HEK293 (cell line): ENCODE measurements at regions not wholly inside any gene's neighbourhood (a gene's known extent, or its start where the extent isn't known, plus 50 kb on each side); places are given as distances from the start of the nearest gene placed in this dataset.

Experiments used
- CTCF ChIA-PET: fragments of 350-600 bp; formaldehyde crosslinking; extraction: SDS; loops from one replicate; lab custom pipeline; 2021; ENCODE audit warnings: antibody characterized with exemption; lab: Yijun Ruan, JAX
- POLR2A ChIA-PET: fragments of 300-600 bp; formaldehyde crosslinking; extraction: SDS; loops from one replicate; lab custom pipeline; 2020; ENCODE audit warnings: antibody characterized with exemption, inconsistent platforms; lab: Yijun Ruan, JAX
- H3K27ac ChIP-seq: fragments of 200-500 bp; sonication (Bioruptor generic); 2 replicates; pipeline ENCODE4 v1.5.1; 2014; ENCODE audit warnings: low read depth, low read length, control low read depth, inconsistent platforms; ENCODE audit errors: extremely low read depth
- H3K36me3 ChIP-seq, 2 experiments: fragments of 200-500 bp in 1 of 2; sonication (Bioruptor generic) in 1 of 2; 1 replicate in 1 of 2; 2 replicates in 1 of 2; pipeline ENCODE4 v1.5.1; 2014 to 2017; ENCODE audit warnings: inconsistent platforms in 2 of 2, low read length in 2 of 2; ENCODE audit not compliant: control insufficient read depth in 2 of 2, insufficient read depth in 1 of 2
- H3K4me1 ChIP-seq: fragments of 200-500 bp; sonication (Bioruptor generic); 2 replicates; pipeline ENCODE4 v1.5.1; 2014; ENCODE audit warnings: mild to moderate bottlenecking, low read length, inconsistent platforms; ENCODE audit not compliant: control insufficient read depth, insufficient read depth
- H3K4me3 ChIP-seq: 2 replicates; pipeline ENCODE4 v1.5.1; 2011; ENCODE audit warnings: low read depth, mild to moderate bottlenecking, control low read depth, low read length, moderate library complexity
- H3K9me3 ChIP-seq: fragments of 200-500 bp; sonication (Bioruptor generic); 2 replicates; pipeline ENCODE4 v1.5.1; 2014; ENCODE audit warnings: low read depth, low read length, inconsistent platforms; ENCODE audit not compliant: control insufficient read depth, insufficient read depth
- GLIS2 ChIP-seq: fragments of 450-650 bp; formaldehyde crosslinking; IDR thresholded peaks from 2 replicates; pipeline ENCODE4 v1.5.1; 2016; ENCODE audit warnings: missing biosample characterization, missing genetic modification characterization
- KLF10 ChIP-seq: fragments of 450-650 bp; IDR thresholded peaks from 2 replicates; pipeline ENCODE4 v1.5.1; 2018; ENCODE audit warnings: missing biosample characterization, mild to moderate bottlenecking, missing genetic modification characterization
- KLF9 ChIP-seq: fragments of 450-650 bp; formaldehyde crosslinking; IDR thresholded peaks from 2 replicates; pipeline ENCODE4 v1.5.1; 2016; ENCODE audit warnings: missing biosample characterization, missing genetic modification characterization, low read depth
- OVOL3 ChIP-seq: fragments of 450-650 bp; formaldehyde crosslinking; IDR thresholded peaks from 2 replicates; pipeline ENCODE4 v1.5.1; 2016; ENCODE audit warnings: missing biosample characterization, missing genetic modification characterization
- REPIN1 ChIP-seq: fragments of 450-650 bp; formaldehyde crosslinking; IDR thresholded peaks from 2 replicates; pipeline ENCODE4 v1.5.1; 2017; ENCODE audit warnings: missing biosample characterization, missing genetic modification characterization, low read depth
- SETDB1 ChIP-seq: IDR thresholded peaks from one replicate; pipeline ENCODE4 v1.6.1; 2017; ENCODE audit warnings: mild to moderate bottlenecking, low read length, moderate library complexity, mixed read lengths; ENCODE audit not compliant: insufficient read length
- YY1 ChIP-seq: fragments of 450-650 bp; formaldehyde crosslinking; IDR thresholded peaks from 2 replicates; pipeline ENCODE4 v1.5.1; 2018; ENCODE audit warnings: missing biosample characterization, missing genetic modification characterization
- ZBTB17 ChIP-seq: fragments of 450-650 bp; formaldehyde crosslinking; IDR thresholded peaks from 2 replicates; pipeline ENCODE4 v1.5.1; 2016; ENCODE audit warnings: missing biosample characterization, missing genetic modification characterization
- ZBTB21 ChIP-seq: fragments of 450-650 bp; formaldehyde crosslinking; IDR thresholded peaks from 2 replicates; pipeline ENCODE4 v1.5.1; 2017; ENCODE audit warnings: missing biosample characterization, missing genetic modification characterization
- ZFP41 ChIP-seq: fragments of 450-650 bp; formaldehyde crosslinking; IDR thresholded peaks from 2 replicates; pipeline ENCODE4 v1.5.1; 2016; ENCODE audit warnings: missing biosample characterization, missing genetic modification characterization, borderline replicate concordance
- ZFP69B ChIP-seq: fragments of 450-650 bp; formaldehyde crosslinking; IDR thresholded peaks from 2 replicates; pipeline ENCODE4 v1.5.1; 2016; ENCODE audit warnings: missing biosample characterization, missing genetic modification characterization
- ZNF138 ChIP-seq: fragments of 450-650 bp; formaldehyde crosslinking; IDR thresholded peaks from 2 replicates; pipeline ENCODE4 v1.5.1; 2016; ENCODE audit warnings: missing biosample characterization, missing genetic modification characterization, borderline replicate concordance
- ZNF202 ChIP-seq: fragments of 450-650 bp; formaldehyde crosslinking; IDR thresholded peaks from 2 replicates; pipeline ENCODE4 v1.5.1; 2016; ENCODE audit warnings: missing biosample characterization, missing genetic modification characterization, borderline replicate concordance
- ZNF292 ChIP-seq: fragments of 450-650 bp; formaldehyde crosslinking; IDR thresholded peaks from 2 replicates; pipeline ENCODE4 v1.5.1; 2016; ENCODE audit warnings: low read depth, missing biosample characterization, missing genetic modification characterization, borderline replicate concordance
- ZNF366 ChIP-seq: fragments of 450-650 bp; formaldehyde crosslinking; conservative IDR thresholded peaks from 2 replicates; pipeline ENCODE4 v1.5.1; 2016; ENCODE audit warnings: missing biosample characterization, missing genetic modification characterization
- ZNF623 ChIP-seq: fragments of 450-650 bp; formaldehyde crosslinking; IDR thresholded peaks from 2 replicates; pipeline ENCODE4 v1.5.1; 2016; ENCODE audit warnings: missing biosample characterization, missing genetic modification characterization
- ZNF626 ChIP-seq: fragments of 450-650 bp; sonication (Bioruptor Pico); formaldehyde crosslinking; IDR thresholded peaks from 2 replicates; pipeline ENCODE4 v1.5.1; 2018; ENCODE audit warnings: missing biosample characterization, missing genetic modification characterization, inconsistent platforms
- ZNF660 ChIP-seq: fragments of 450-650 bp; IDR thresholded peaks from 2 replicates; pipeline ENCODE4 v1.5.1; 2018; ENCODE audit warnings: missing biosample characterization, mild to moderate bottlenecking, missing genetic modification characterization
- ZNF768 ChIP-seq: fragments of 450-650 bp; formaldehyde crosslinking; IDR thresholded peaks from 2 replicates; pipeline ENCODE4 v1.5.1; 2018; ENCODE audit warnings: missing biosample characterization, mild to moderate bottlenecking, missing genetic modification characterization
- ZNF792 ChIP-seq: fragments of 450-650 bp; formaldehyde crosslinking; IDR thresholded peaks from 2 replicates; pipeline ENCODE4 v1.5.1; 2016; ENCODE audit warnings: missing biosample characterization, missing genetic modification characterization
- ZSCAN23 ChIP-seq: fragments of 450-650 bp; formaldehyde crosslinking; IDR thresholded peaks from 2 replicates; pipeline ENCODE4 v1.5.1; 2016; ENCODE audit warnings: missing biosample characterization, missing genetic modification characterization
- TF ChIP-seq, protein P1 (sequence below): fragments of 450-650 bp; formaldehyde crosslinking; IDR thresholded peaks from 2 replicates; pipeline ENCODE4 v1.5.1; 2016; ENCODE audit warnings: missing biosample characterization, missing genetic modification characterization, borderline replicate concordance
- TF ChIP-seq, protein P2 (sequence below): fragments of 450-650 bp; formaldehyde crosslinking; IDR thresholded peaks from 2 replicates; pipeline ENCODE4 v1.5.1; 2016; ENCODE audit warnings: missing biosample characterization, missing genetic modification characterization, borderline replicate concordance
- TF ChIP-seq, protein P3 (sequence below): fragments of 450-650 bp; formaldehyde crosslinking; IDR thresholded peaks from 2 replicates; pipeline ENCODE4 v1.5.1; 2016; ENCODE audit warnings: missing biosample characterization, missing genetic modification characterization
- TF ChIP-seq, protein P4 (sequence below): fragments of 450-650 bp; formaldehyde crosslinking; IDR thresholded peaks from 2 replicates; pipeline ENCODE4 v1.5.1; 2016; ENCODE audit warnings: missing biosample characterization, missing genetic modification characterization

DNA sequence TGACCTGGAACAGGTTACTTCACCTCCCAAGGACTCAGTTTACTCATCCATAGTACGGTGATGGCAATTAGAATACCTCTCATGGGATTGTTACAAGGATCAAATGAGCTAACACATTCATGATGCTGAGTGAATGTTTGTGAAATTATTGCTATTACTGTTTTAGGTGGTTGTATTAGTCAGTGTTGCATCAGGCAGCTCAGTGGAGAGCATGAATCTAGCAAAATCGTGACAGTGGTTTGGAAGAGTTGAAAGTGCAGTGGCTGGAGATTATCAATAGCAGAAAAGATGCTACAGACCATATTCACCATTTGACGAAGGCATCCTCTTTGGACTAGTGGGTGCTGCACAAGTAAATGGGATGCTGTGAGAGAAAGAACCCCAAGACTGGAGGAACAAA, 50.4 kb upstream of the CTNNBL1 start:
- ChIA-PET CTCF (no interaction called here), POLR2A (no interaction called here)
- Histone ChIP-seq H3K4me1 (no peaks in the 10 kb centered on the region), H3K9me3 (no peaks in the 10 kb centered on the region), H3K36me3 (no peaks in the 10 kb centered on the region), H3K27ac (no peak overlapping the region)
- TF ChIP-seq ZFP41 (tag by site-specific recombination) (no peak), KLF9 (no peak), ZNF626 (no peak), ZNF623 (tag by site-specific recombination) (no peak), YY1 (no peak), ZNF202 (tag by site-specific recombination) (no peak)
- TF ChIP-seq, protein P1, sequence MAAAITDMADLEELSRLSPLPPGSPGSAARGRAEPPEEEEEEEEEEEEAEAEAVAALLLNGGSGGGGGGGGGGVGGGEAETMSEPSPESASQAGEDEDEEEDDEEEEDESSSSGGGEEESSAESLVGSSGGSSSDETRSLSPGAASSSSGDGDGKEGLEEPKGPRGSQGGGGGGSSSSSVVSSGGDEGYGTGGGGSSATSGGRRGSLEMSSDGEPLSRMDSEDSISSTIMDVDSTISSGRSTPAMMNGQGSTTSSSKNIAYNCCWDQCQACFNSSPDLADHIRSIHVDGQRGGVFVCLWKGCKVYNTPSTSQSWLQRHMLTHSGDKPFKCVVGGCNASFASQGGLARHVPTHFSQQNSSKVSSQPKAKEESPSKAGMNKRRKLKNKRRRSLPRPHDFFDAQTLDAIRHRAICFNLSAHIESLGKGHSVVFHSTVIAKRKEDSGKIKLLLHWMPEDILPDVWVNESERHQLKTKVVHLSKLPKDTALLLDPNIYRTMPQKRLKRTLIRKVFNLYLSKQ, result no peak
- TF ChIP-seq, protein P2, sequence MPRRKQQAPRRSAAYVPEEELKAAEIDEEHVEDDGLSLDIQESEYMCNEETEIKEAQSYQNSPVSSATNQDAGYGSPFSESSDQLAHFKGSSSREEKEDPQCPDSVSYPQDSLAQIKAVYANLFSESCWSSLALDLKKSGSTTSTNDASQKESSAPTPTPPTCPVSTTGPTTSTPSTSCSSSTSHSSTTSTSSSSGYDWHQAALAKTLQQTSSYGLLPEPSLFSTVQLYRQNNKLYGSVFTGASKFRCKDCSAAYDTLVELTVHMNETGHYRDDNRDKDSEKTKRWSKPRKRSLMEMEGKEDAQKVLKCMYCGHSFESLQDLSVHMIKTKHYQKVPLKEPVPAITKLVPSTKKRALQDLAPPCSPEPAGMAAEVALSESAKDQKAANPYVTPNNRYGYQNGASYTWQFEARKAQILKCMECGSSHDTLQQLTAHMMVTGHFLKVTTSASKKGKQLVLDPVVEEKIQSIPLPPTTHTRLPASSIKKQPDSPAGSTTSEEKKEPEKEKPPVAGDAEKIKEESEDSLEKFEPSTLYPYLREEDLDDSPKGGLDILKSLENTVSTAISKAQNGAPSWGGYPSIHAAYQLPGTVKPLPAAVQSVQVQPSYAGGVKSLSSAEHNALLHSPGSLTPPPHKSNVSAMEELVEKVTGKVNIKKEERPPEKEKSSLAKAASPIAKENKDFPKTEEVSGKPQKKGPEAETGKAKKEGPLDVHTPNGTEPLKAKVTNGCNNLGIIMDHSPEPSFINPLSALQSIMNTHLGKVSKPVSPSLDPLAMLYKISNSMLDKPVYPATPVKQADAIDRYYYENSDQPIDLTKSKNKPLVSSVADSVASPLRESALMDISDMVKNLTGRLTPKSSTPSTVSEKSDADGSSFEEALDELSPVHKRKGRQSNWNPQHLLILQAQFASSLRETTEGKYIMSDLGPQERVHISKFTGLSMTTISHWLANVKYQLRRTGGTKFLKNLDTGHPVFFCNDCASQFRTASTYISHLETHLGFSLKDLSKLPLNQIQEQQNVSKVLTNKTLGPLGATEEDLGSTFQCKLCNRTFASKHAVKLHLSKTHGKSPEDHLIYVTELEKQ, result no peak
- TF ChIP-seq, all 188 proteins: peak for 0
- no peak overlapping the region for H3K4me3 ChIP-seq

- CTCF ChIA-PET, result no interaction called here
- no peak overlapping the region for H3K4me3 ChIP-seq
These were observed 51.6 kb upstream of the CTNNBL1 start for GRCh38 chr20:37642246-37642645.

DNA sequence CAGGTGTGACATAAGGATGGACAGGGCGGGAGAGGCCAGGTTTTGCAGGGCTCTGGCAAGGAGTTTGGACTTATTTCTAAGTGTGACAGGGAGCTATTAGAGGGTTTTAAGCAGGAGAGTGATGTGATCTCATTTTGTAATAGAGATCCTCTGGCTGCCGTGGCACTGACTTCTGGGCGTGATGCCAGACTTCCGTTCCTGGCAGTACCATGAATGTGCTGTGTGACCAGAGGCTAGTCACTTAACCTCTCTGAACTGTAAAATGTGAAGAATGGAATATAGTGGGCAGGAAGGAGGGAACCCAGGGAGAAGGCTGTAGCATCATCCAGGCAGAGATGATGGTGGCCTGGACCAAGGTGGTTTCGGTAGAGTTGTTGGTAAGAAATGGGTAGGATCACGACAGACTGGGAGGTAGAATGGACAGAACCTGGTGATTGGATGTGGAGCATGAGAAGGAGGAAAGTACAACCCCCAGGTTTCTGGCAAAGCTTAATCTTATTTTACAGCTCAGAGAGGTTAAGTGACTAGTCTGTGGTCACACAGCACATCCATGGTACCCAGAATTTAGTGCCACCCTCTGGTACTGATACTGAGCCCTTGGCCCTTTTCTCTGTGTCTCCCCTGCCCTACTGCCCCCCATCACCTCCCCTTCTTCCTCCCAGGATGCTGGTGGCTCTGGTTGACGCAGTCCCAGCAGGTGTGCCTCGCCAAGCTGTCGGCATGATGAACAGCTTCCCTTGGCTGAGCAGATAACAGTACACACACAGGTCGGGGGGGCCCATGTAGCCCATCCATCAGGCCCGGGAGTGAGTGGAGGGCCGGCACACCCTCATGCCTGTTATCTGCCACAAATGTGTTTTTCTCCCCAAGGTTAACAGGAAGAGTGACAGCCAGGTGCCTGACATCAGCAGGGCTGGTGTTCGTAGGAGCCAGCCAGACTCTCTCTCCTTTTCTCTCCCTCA, 52.9 kb upstream of the CTNNBL1 start:
- CTCF ChIA-PET, result no interaction called here
- TF ChIP-seq GLIS2 (tag by site-specific recombination) (no peak), SETDB1 (no peak), ZNF792 (tag by site-specific recombination) (no peak), KLF10 (tag by site-specific recombination) (no peak), ZNF768 (tag by site-specific recombination) (peak; percentile 73; the same call in 1 of the 2 replicates), REPIN1 (tag by site-specific recombination) (no peak), ZNF292 (tag by site-specific recombination) (no peak)
- TF ChIP-seq, protein P3, sequence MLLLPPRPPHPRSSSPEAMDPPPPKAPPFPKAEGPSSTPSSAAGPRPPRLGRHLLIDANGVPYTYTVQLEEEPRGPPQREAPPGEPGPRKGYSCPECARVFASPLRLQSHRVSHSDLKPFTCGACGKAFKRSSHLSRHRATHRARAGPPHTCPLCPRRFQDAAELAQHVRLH (tag by site-specific recombination), result 0 out of 2 replicates have a peak, but pooled peaks have one; percentile 29
- TF ChIP-seq, protein P4, sequence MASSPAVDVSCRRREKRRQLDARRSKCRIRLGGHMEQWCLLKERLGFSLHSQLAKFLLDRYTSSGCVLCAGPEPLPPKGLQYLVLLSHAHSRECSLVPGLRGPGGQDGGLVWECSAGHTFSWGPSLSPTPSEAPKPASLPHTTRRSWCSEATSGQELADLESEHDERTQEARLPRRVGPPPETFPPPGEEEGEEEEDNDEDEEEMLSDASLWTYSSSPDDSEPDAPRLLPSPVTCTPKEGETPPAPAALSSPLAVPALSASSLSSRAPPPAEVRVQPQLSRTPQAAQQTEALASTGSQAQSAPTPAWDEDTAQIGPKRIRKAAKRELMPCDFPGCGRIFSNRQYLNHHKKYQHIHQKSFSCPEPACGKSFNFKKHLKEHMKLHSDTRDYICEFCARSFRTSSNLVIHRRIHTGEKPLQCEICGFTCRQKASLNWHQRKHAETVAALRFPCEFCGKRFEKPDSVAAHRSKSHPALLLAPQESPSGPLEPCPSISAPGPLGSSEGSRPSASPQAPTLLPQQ (tag by site-specific recombination), result peak; percentile 30; the same call in 1 of the 2 replicates
- Histone ChIP-seq H3K27ac (no peak overlapping the region), H3K9me3 (no peaks in the 10 kb centered on the region), H3K4me3 (no peak overlapping the region), H3K4me1 (no peaks in the 10 kb centered on the region), H3K36me3 (no peaks in the 10 kb centered on the region)
- POLR2A ChIA-PET, result no interaction called here

More at GRCh38 chr20:37642246-37642645, 51.6 kb upstream of the CTNNBL1 start:
- no peaks in the 10 kb centered on the region for H3K9me3 ChIP-seq
- POLR2A ChIA-PET, result no interaction called here
- TF ChIP-seq ZBTB17 (peak; percentile 91), ZFP69B (0 out of 2 replicates have a peak, but pooled peaks have one; percentile 20), OVOL3 (tag by site-specific recombination) (no peak), GLIS2 (tag by site-specific recombination) (no peak), ZBTB21 (tag by site-specific recombination) (no peak), ZNF138 (no peak), ZNF366 (tag by site-specific recombination) (peak; percentile 97), ZSCAN23 (tag by site-specific recombination) (no peak), ZNF660 (tag by site-specific recombination) (no peak)
- TF ChIP-seq, protein P4 (tag by site-specific recombination), result 0 out of 2 replicates have a peak, but pooled peaks have one; percentile 51
- no peaks in the 10 kb centered on the region for H3K36me3 ChIP-seq
- H3K4me1 ChIP-seq, result no peaks in the 10 kb centered on the region
- no peak overlapping the region for H3K27ac ChIP-seq
